Endothelial cell (in vitro differentiated cells): ENCODE measurements at regions not wholly inside any gene's neighbourhood (a gene's known extent, or its start where the extent isn't known, plus 50 kb on each side); places are given as distances from the start of the nearest gene placed in this dataset.

Source experiments
- DNase-seq: peaks from one replicate; pipeline ENCODE4 v3.0.0; 2021; ENCODE audit warnings: low spot score
- H3K27ac Mint-ChIP-seq: one replicate; pipeline ENCODE4 v1.8.0; 2021; ENCODE audit warnings: mixed read lengths, inconsistent platforms; ENCODE audit not compliant: unreplicated experiment
- H3K27me3 Mint-ChIP-seq: one replicate; pipeline ENCODE4 v1.8.0; 2021; ENCODE audit warnings: mild to moderate bottlenecking, moderate library complexity, mixed read lengths, inconsistent platforms; ENCODE audit not compliant: unreplicated experiment
- H3K36me3 Mint-ChIP-seq: one replicate; pipeline ENCODE4 v1.8.0; 2021; ENCODE audit warnings: mild to moderate bottlenecking, low read depth, mixed read lengths, inconsistent platforms; ENCODE audit not compliant: unreplicated experiment
- H3K4me1 Mint-ChIP-seq: one replicate; pipeline ENCODE4 v1.8.0; 2021; ENCODE audit warnings: mild to moderate bottlenecking, mixed read lengths, inconsistent platforms; ENCODE audit not compliant: unreplicated experiment
- H3K4me3 Mint-ChIP-seq: one replicate; pipeline ENCODE4 v1.8.0; 2021; ENCODE audit warnings: mild to moderate bottlenecking, mixed read lengths, inconsistent platforms; ENCODE audit not compliant: unreplicated experiment
- H3K9me3 Mint-ChIP-seq: one replicate; pipeline ENCODE4 v1.8.0; 2021; ENCODE audit warnings: mixed read lengths, inconsistent platforms; ENCODE audit not compliant: unreplicated experiment
- TF ChIP-seq, protein P1 (sequence below): fragments of 200-600 bp; sonication (generic); IDR thresholded peaks from one replicate; pipeline ENCODE4 v1.5.0; 2021; ENCODE audit warnings: antibody characterized with exemption; ENCODE audit not compliant: unreplicated experiment

DNA sequence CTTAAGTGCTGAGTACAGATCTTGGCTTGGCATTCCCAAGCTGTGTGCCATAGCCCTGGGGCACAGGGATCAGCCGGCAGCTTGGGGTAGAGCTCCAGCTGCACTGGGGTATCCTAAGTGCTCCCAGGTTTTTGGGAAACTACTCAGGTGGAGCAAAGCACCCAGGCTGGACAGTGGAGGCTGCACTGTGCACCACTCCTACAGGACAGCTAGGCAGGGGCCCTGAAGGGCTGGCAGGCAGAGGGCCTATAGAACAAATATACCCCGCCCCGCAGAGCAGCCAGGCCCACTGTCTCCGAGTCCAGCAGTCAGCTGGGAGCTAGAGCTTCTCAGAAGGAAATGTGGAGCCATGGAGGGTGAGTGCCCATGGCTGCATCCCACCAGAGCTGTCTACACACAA is 691.7 kb upstream of the ADGRL2 start:
- Mint-ChIP-seq H3K9me3 (no peaks in the 10 kb centered on the region), H3K27ac (no peak overlapping the region), H3K4me1 (no peaks in the 10 kb centered on the region), H3K4me3 (no peak overlapping the region), H3K27me3 (no peaks in the 10 kb centered on the region), H3K36me3 (no peaks in the 10 kb centered on the region)
- DNase-seq: no peak
- TF ChIP-seq, protein P1, sequence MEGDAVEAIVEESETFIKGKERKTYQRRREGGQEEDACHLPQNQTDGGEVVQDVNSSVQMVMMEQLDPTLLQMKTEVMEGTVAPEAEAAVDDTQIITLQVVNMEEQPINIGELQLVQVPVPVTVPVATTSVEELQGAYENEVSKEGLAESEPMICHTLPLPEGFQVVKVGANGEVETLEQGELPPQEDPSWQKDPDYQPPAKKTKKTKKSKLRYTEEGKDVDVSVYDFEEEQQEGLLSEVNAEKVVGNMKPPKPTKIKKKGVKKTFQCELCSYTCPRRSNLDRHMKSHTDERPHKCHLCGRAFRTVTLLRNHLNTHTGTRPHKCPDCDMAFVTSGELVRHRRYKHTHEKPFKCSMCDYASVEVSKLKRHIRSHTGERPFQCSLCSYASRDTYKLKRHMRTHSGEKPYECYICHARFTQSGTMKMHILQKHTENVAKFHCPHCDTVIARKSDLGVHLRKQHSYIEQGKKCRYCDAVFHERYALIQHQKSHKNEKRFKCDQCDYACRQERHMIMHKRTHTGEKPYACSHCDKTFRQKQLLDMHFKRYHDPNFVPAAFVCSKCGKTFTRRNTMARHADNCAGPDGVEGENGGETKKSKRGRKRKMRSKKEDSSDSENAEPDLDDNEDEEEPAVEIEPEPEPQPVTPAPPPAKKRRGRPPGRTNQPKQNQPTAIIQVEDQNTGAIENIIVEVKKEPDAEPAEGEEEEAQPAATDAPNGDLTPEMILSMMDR: no peak

DNA sequence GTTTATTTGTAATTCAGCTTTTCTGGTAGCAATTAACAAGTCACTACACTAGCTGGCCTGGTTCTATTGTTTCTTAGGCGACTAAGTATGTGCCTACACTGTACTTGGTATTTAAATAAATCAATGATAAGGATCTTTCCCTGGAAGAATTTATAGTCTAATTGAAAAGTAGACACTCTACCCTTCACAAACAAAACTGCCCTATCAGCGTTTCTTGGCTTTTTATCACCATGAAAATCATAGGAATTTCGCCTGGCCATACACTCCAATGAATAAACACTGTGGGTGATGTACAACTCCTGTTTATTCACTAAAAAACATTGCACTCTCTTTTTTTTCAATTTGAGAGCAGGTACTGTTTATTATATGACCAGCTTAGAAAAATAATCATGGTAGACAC is 702.9 kb upstream of the ADGRL2 start:
- H3K9me3 Mint-ChIP-seq: no peaks in the 10 kb centered on the region
- H3K4me3 Mint-ChIP-seq: no peak overlapping the region
- no peaks in the 10 kb centered on the region for H3K27me3 Mint-ChIP-seq
- no peak overlapping the region for H3K27ac Mint-ChIP-seq
- no peak for DNase-seq
- H3K4me1 Mint-ChIP-seq: no peaks in the 10 kb centered on the region
- TF ChIP-seq, protein P1: no peak
- H3K36me3 Mint-ChIP-seq: no peaks in the 10 kb centered on the region

DNA sequence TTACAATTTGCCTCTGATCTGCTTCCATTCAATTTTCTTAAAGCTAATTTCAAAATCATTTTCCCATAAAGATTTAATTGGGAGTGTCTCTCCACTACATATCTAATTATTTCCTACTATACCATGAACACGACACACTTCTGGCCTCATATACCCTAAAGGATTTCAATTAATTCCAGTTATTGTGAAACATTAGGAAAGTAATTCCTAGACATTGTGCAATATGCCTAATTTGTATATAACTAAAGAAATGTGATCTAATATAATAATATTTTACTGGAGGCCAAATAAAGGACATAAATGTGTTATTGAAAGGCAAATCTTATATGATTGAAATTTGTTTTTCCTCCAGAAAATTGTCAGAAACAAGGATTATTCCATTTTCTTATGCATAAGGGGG is 727.2 kb upstream of the ADGRL2 start:
- Mint-ChIP-seq H3K27ac (no peak overlapping the region), H3K4me3 (no peak overlapping the region), H3K9me3 (no peaks in the 10 kb centered on the region), H3K27me3 (no peaks in the 10 kb centered on the region), H3K36me3 (no peaks in the 10 kb centered on the region), H3K4me1 (no peaks in the 10 kb centered on the region)
- TF ChIP-seq, protein P1: no peak
- DNase-seq: no peak

DNA sequence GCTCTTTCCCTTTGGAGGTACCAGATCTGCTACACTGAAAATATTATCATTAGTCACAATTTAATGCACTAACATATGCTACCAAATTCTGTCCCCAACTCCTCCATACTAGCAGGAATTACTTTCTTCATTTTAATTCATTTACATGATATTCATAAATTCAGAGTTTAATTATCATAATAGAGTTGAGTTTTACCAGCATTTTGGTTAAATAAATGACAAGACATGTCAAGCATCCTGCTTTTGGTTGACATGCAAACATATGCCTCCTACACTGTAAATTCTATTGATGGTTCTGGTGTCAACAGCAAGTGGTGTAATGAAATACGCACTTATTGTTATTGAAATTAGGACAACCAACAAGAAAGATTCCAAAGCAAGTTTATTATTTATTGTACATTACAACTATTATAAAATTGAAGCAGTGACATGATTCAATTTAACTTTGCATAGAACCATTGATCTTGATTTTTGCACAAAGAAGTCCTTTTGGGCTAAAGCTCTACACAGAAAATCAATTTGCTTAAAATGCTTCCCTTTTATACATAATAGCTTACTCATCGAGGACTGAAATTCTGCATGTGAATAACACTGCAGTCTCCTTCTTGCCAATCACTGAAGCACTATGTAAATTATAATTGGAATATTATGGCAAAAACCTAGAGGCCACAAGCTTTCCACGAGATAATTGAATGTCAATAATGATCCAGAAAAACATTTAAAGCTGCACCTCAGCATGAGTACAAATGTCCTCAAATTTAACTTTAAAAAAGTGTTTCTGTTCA is 728.6 kb upstream of the ADGRL2 start:
- no peak overlapping the region for H3K4me3 Mint-ChIP-seq
- DNase-seq: no peak
- H3K4me1 Mint-ChIP-seq: no peaks in the 10 kb centered on the region
- no peak overlapping the region for H3K27ac Mint-ChIP-seq
- H3K9me3 Mint-ChIP-seq: no peaks in the 10 kb centered on the region
- no peaks in the 10 kb centered on the region for H3K36me3 Mint-ChIP-seq
- no peaks in the 10 kb centered on the region for H3K27me3 Mint-ChIP-seq
- TF ChIP-seq, protein P1: no peak

DNA sequence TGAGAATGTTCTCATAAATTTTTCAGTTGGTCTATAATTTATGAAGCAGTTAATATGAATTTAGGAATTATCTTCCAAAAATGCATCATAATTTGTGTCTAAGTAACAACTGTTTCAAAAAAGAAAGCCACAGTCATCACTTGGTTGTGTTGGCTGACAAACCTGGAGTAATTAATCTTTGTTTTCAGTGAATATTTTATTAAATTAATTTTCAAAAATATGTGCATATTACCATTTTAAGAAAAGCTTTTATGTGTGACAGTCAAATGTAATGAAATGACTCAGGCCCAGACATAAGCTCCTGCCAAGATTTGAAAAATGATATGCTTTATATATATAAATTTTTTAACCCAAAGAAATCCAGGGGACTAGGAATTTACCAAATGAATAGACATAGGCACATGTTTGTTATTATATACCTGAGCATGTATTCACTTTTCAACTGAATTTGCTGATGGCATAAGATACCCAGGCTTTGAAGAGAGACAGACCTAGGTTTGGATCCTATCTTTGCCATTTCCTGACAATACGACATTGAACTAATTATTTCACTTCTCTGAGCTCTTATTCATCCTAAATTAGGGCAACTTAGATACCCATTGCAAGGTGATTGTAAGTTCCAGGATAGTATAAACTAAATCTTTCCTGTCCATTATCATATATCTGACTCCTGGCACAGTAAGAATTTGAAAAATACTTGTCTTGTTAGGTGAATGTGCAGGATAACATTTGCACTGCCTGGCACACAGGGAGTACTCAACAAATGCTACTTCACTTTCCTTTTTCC is 729.5 kb upstream of the ADGRL2 start:
- H3K4me1 Mint-ChIP-seq: no peaks in the 10 kb centered on the region
- DNase-seq: no peak
- no peak overlapping the region for H3K4me3 Mint-ChIP-seq
- no peak overlapping the region for H3K27ac Mint-ChIP-seq
- H3K27me3 Mint-ChIP-seq: no peaks in the 10 kb centered on the region
- TF ChIP-seq, protein P1: no peak
- H3K9me3 Mint-ChIP-seq: no peaks in the 10 kb centered on the region
- H3K36me3 Mint-ChIP-seq: no peaks in the 10 kb centered on the region
